ENCODE measurements at regions not wholly inside any gene's neighbourhood (a gene's known extent, or its start where the extent isn't known, plus 50 kb on each side); places are given as distances from the start of the nearest gene placed in this dataset.

- Histone ChIP-seq H3K4me1 (ENCODE audit: control insufficient read depth, insufficient read depth, low read length) (no peaks in the 10 kb centered on the region), H3K27ac (ENCODE audit: low read length) (no peak overlapping the region), H3K9me3 (ENCODE audit: control insufficient read depth, insufficient read depth, low read depth, low read length) (no peaks in the 10 kb centered on the region), H3K27me3 (ENCODE audit: control insufficient read depth, insufficient read depth, low read length) (no peaks in the 10 kb centered on the region), H3K4me3 (ENCODE audit: low read depth in 2 of 2, low read length in 2 of 2) (no peak overlapping the region), H3K36me3 (ENCODE audit: control insufficient read depth, insufficient read depth, low read length) (no peaks in the 10 kb centered on the region)
- ChIA-PET POLR2A (no interaction called here), CTCF (no interaction called here)
- TF ChIP-seq POLR2AphosphoS5 (IDR thresholded peaks at IDR 0.05; ENCODE audit: low read depth, low read length), result no peak
- in situ Hi-C loops (cut with HindIII; ENCODE audit: low pct_unique_long_range_greater_than_20kb, low sequenced_read_pairs) (no loop called here), intact Hi-C loops (cut with micrococcal nuclease; ENCODE audit: unreplicated experiment) (no loop called here)
- ATAC-seq (no peak), DNase-seq (ENCODE audit: low read depth, low spot score) (no peak)
- no TSS peak for BruUV-seq (replicated peaks)
Measured at GRCh38 chr21:21675601-21676000, 677.4 kb downstream of the NCAM2 start.

GRCh38 chr21:21682172-21682571 lies 684.0 kb downstream of the NCAM2 start:
- Histone ChIP-seq H3K36me3 (ENCODE audit: control insufficient read depth, insufficient read depth, low read length) (no peaks in the 10 kb centered on the region), H3K4me3 (ENCODE audit: low read depth in 2 of 2, low read length in 2 of 2) (no peak overlapping the region), H3K9me3 (ENCODE audit: control insufficient read depth, insufficient read depth, low read depth, low read length) (no peaks in the 10 kb centered on the region), H3K27ac (ENCODE audit: low read length) (no peak overlapping the region), H3K4me1 (ENCODE audit: control insufficient read depth, insufficient read depth, low read length) (no peaks in the 10 kb centered on the region), H3K27me3 (ENCODE audit: control insufficient read depth, insufficient read depth, low read length) (no peaks in the 10 kb centered on the region)
- TF ChIP-seq POLR2AphosphoS5 (IDR thresholded peaks at IDR 0.05; ENCODE audit: low read depth, low read length) (no peak), SIN3A (IDR thresholded peaks at IDR 0.05; ENCODE audit: borderline replicate concordance, insufficient read depth, low read depth, low read length) (no peak), TCF7L2 (IDR thresholded peaks at IDR 0.05; ENCODE audit: low read depth, low read length) (no peak), REST (IDR thresholded peaks at IDR 0.05; ENCODE audit: insufficient read depth in 1 of 2, low read depth in 2 of 2, low read length in 1 of 2) (no peak), CTCF (IDR thresholded peaks at IDR 0.05) (no peak)
- no peak for ATAC-seq
- CTCF ChIA-PET, result no interaction called here
- DNase-seq (ENCODE audit: low read depth, low spot score), result no peak
- no TSS peak for BruUV-seq (replicated peaks)
- in situ Hi-C loops (cut with HindIII; ENCODE audit: low pct_unique_long_range_greater_than_20kb, low sequenced_read_pairs), result no loop called here
- POLR2A ChIA-PET, result no interaction called here
- intact Hi-C loops (cut with micrococcal nuclease; ENCODE audit: unreplicated experiment), result no loop called here

- H3K9me3 ChIP-seq (ENCODE audit: control insufficient read depth, insufficient read depth, low read depth, low read length), result no peaks in the 10 kb centered on the region
- no TSS peak for BruUV-seq (replicated peaks)
- no peak for DNase-seq (ENCODE audit: low read depth, low spot score)
- no peak overlapping the region for H3K27ac ChIP-seq (ENCODE audit: low read length)
- intact Hi-C loops (cut with micrococcal nuclease; ENCODE audit: unreplicated experiment), result no loop called here
- no peaks in the 10 kb centered on the region for H3K4me1 ChIP-seq (ENCODE audit: control insufficient read depth, insufficient read depth, low read length)
- CTCF ChIA-PET, result no interaction called here
- in situ Hi-C loops (cut with HindIII; ENCODE audit: low pct_unique_long_range_greater_than_20kb, low sequenced_read_pairs), result no loop called here
- POLR2A ChIA-PET, result no interaction called here
- H3K36me3 ChIP-seq (ENCODE audit: control insufficient read depth, insufficient read depth, low read length), result no peaks in the 10 kb centered on the region
- ATAC-seq, result no peak
- H3K27me3 ChIP-seq (ENCODE audit: control insufficient read depth, insufficient read depth, low read length), result no peaks in the 10 kb centered on the region
- TF ChIP-seq CTCF (IDR thresholded peaks at IDR 0.05) (peak; percentile 33; the same call in 1 of the 2 replicates), REST (IDR thresholded peaks at IDR 0.05; ENCODE audit: insufficient read depth in 1 of 2, low read depth in 2 of 2, low read length in 1 of 2) (no peak)
- no peak overlapping the region for H3K4me3 ChIP-seq (ENCODE audit: low read depth in 2 of 2, low read length in 2 of 2)
Measured at GRCh38 chr21:21688889-21689288, 690.7 kb downstream of the NCAM2 start.

All from Panc1 (cell line).